OCI-LY7 (cell line): ENCODE measurements at regions not wholly inside any gene's neighbourhood (a gene's known extent, or its start where the extent isn't known, plus 50 kb on each side); places are given as distances from the start of the nearest gene placed in this dataset.

ENCODE experiments used
- CTCF ChIP-seq: fragments of 200-600 bp; sonication (generic); conservative IDR thresholded peaks from 2 replicates; pipeline ENCODE4 v1.5.1; 2014; ENCODE audit warnings: mild to moderate bottlenecking, antibody characterized with exemption, low read length, moderate library complexity, mixed read lengths
- EZH2phosphoT487 ChIP-seq: fragments of 200-600 bp; sonication (generic); IDR thresholded peaks from 2 replicates; pipeline ENCODE4 v1.6.1; 2018; ENCODE audit warnings: low read depth, borderline replicate concordance, mild to moderate bottlenecking, mixed run types, antibody characterized with exemption, low read length, moderate library complexity, mixed read lengths

DNA sequence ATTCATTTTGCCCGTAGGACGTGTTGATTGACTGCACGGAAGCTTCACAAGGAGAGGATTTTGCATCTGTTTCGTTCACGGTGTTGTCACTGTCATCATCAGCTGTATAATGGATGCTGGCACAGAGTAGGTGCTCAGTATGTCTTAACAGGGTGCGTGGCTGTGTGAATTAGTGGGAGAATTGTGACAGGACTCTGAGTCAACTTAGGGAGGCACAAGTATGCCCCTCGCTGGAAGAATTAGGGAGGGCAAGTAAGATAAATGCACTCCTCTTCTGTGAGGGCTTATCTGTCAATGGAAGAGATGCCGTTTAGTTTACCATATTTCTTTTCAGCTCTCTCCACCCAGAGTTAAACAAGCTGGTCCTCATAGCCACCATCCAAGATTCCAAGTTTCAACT is 107.2 kb downstream of the TRIML1 start:
- TF ChIP-seq CTCF (no peak), EZH2phosphoT487 (no peak)
